Activated CD4-positive, alpha-beta memory T cell treated with anti-CD3 and anti-CD28 coated beads for 36 hours (primary cell): ENCODE measurements at regions not wholly inside any gene's neighbourhood (a gene's known extent, or its start where the extent isn't known, plus 50 kb on each side); places are given as distances from the start of the nearest gene placed in this dataset.

Experiments
- CTCF ChIA-PET: fragments of 350-600 bp; sonication (Branson Sonifier 250); formaldehyde crosslinking; loops from one replicate; lab custom pipeline; 2021; ENCODE audit warnings: antibody characterized with exemption, inconsistent platforms; lab: Charles Lee
- POLR2A ChIA-PET: fragments of 350-600 bp; sonication (Branson Sonifier 250); formaldehyde crosslinking; loops from one replicate; lab custom pipeline; 2021; ENCODE audit warnings: antibody characterized with exemption; lab: Charles Lee
- DNase-seq: peaks from one replicate; pipeline ENCODE4 v3.0.0-alpha.2; 2020
- H3K27ac Mint-ChIP-seq: one replicate; pipeline ENCODE4 v1.8.0; 2021; ENCODE audit warnings: mixed read lengths
- H3K27me3 Mint-ChIP-seq: one replicate; pipeline ENCODE4 v1.8.0; 2021; ENCODE audit warnings: mixed read lengths
- H3K36me3 Mint-ChIP-seq: one replicate; pipeline ENCODE4 v1.8.0; 2021; ENCODE audit warnings: mixed read lengths
- H3K4me1 Mint-ChIP-seq: one replicate; pipeline ENCODE4 v1.8.0; 2021; ENCODE audit warnings: low read depth, mixed read lengths
- H3K4me3 Mint-ChIP-seq: one replicate; pipeline ENCODE4 v1.8.0; 2021; ENCODE audit warnings: mild to moderate bottlenecking, mixed read lengths
- H3K9me3 Mint-ChIP-seq: one replicate; pipeline ENCODE4 v1.8.0; 2021; ENCODE audit warnings: mixed read lengths
- intact Hi-C: fragments of 100-400 bp; cut with micrococcal nuclease; formaldehyde crosslinking; loops from one replicate; pipeline ENCODE4 v1.15.1; 2023

DNA sequence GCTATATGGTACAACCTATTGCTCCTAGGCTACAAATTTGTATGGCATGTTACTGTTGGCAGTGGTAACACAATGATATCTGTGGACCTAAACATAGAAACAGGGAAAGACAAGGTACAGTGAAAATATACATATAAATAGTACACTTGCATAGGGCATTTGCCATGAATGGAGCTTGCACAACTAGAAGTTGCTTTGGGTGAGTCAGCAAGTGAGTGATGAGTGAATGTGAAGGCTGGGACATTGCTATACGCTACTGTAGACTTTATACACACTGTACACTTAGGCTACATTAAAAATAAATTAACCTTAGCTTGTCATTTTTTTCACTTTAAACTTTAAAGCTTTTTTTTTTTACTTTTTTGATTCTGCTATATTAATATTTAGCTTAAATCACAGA lies 500.0 kb upstream of the SETBP1 start:
- H3K9me3 Mint-ChIP-seq: no peaks in the 10 kb centered on the region
- CTCF ChIA-PET: no interaction called here
- no peaks in the 10 kb centered on the region for H3K4me1 Mint-ChIP-seq
- H3K27me3 Mint-ChIP-seq: no peaks in the 10 kb centered on the region
- DNase-seq: no peak
- no peak overlapping the region for H3K27ac Mint-ChIP-seq
- intact Hi-C loops: no loop called here
- POLR2A ChIA-PET: no interaction called here
- H3K4me3 Mint-ChIP-seq: no peak overlapping the region
- no peaks in the 10 kb centered on the region for H3K36me3 Mint-ChIP-seq

GRCh38 chr18:44181951-44182747 lies 498.5 kb upstream of the SETBP1 start:
- Mint-ChIP-seq H3K9me3 (no peaks in the 10 kb centered on the region), H3K27ac (no peak overlapping the region), H3K27me3 (no peaks in the 10 kb centered on the region), H3K4me3 (no peak overlapping the region), H3K36me3 (no peaks in the 10 kb centered on the region), H3K4me1 (no peaks in the 10 kb centered on the region)
- ChIA-PET CTCF (no interaction called here), POLR2A (no interaction called here)
- intact Hi-C loops: no loop called here
- DNase-seq: no peak

DNA sequence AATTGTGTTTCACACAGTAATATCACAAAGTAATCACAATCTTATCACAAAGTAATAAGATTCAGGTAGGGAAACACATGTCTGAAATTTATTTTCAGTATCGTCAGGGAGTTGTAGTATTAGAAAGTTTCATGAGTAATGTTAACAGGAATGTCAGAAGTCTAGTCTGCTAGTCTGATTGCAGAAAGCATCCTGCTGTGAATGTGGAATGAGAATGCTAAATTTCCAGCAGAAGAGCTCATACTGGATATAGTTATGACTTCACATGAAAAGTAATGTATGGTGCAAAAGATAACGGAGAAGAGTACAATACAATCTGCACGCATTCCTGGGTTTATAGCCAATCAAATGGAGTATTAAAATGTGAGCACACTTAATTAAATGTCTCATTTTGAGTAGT lies 494.7 kb upstream of the SETBP1 start:
- no peaks in the 10 kb centered on the region for H3K36me3 Mint-ChIP-seq
- no peak overlapping the region for H3K27ac Mint-ChIP-seq
- intact Hi-C loops: no loop called here
- no peaks in the 10 kb centered on the region for H3K27me3 Mint-ChIP-seq
- POLR2A ChIA-PET: no interaction called here
- no peaks in the 10 kb centered on the region for H3K4me1 Mint-ChIP-seq
- DNase-seq: no peak
- CTCF ChIA-PET: no interaction called here
- peaks cover 2% of the 10 kb centered on the region for H3K9me3 Mint-ChIP-seq
- no peak overlapping the region for H3K4me3 Mint-ChIP-seq

DNA sequence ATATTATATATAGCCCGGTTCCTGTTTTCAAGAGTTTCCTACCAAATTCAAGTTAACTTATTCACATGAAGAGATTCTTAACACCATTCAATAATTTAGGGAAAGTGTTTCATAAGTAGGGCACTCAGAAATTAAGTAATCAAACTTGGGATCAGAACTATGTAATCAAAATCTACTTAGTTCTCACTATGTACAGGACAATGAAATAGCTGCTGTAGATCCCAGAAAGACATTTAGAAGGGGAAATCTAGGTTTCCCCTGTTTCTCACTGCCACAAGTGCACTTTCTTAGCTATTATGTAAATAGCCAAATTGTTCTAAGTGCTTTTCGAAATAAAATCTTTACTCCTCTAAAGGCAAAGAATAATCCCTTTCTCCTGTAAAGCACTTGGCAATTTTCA lies 493.6 kb upstream of the SETBP1 start:
- Mint-ChIP-seq H3K4me3 (no peak overlapping the region), H3K4me1 (no peaks in the 10 kb centered on the region), H3K9me3 (peaks cover 2% of the 10 kb centered on the region), H3K27me3 (no peaks in the 10 kb centered on the region), H3K27ac (no peak overlapping the region), H3K36me3 (no peaks in the 10 kb centered on the region)
- POLR2A ChIA-PET: no interaction called here
- CTCF ChIA-PET: no interaction called here
- DNase-seq: no peak
- intact Hi-C loops: no loop called here

GRCh38 chr18:44195394-44196140 lies 485.1 kb upstream of the SETBP1 start:
- intact Hi-C loops: no loop called here
- Mint-ChIP-seq H3K36me3 (no peaks in the 10 kb centered on the region), H3K27me3 (no peaks in the 10 kb centered on the region), H3K9me3 (peaks cover 5% of the 10 kb centered on the region), H3K4me3 (no peak overlapping the region), H3K27ac (no peak overlapping the region), H3K4me1 (no peaks in the 10 kb centered on the region)
- DNase-seq: no peak
- CTCF ChIA-PET: interaction anchor here (0.6 kb wide), 1 partner anchor 1079 kb away, joined by 3 read pairs; no protein-coding TSS in a partner anchor
- POLR2A ChIA-PET: no interaction called here

GRCh38 chr18:44197832-44198611 lies 482.7 kb upstream of the SETBP1 start:
- ChIA-PET POLR2A (no interaction called here), CTCF (no interaction called here)
- Mint-ChIP-seq H3K36me3 (no peaks in the 10 kb centered on the region), H3K4me1 (no peaks in the 10 kb centered on the region), H3K9me3 (peaks cover 8% of the 10 kb centered on the region), H3K27ac (no peak overlapping the region), H3K27me3 (no peaks in the 10 kb centered on the region), H3K4me3 (no peak overlapping the region)
- no peak for DNase-seq
- intact Hi-C loops: no loop called here

- no peak for DNase-seq
- Mint-ChIP-seq H3K4me3 (no peak overlapping the region), H3K9me3 (peaks cover 8% of the 10 kb centered on the region), H3K27ac (no peak overlapping the region), H3K4me1 (no peaks in the 10 kb centered on the region), H3K36me3 (no peaks in the 10 kb centered on the region), H3K27me3 (no peaks in the 10 kb centered on the region)
- intact Hi-C loops: no loop called here
- ChIA-PET CTCF (no interaction called here), POLR2A (no interaction called here)
These were observed 481.9 kb upstream of the SETBP1 start for GRCh38 chr18:44198612-44199284.

- ChIA-PET POLR2A (no interaction called here), CTCF (no interaction called here)
- peaks cover 7% of the 10 kb centered on the region for H3K9me3 Mint-ChIP-seq
- DNase-seq: no peak
- no peaks in the 10 kb centered on the region for H3K27me3 Mint-ChIP-seq
- H3K4me1 Mint-ChIP-seq: no peaks in the 10 kb centered on the region
- H3K36me3 Mint-ChIP-seq: no peaks in the 10 kb centered on the region
- H3K27ac Mint-ChIP-seq: no peak overlapping the region
- intact Hi-C loops: no loop called here
- H3K4me3 Mint-ChIP-seq: no peak overlapping the region
These were observed 467.4 kb upstream of the SETBP1 start for GRCh38 chr18:44213293-44213692.

- POLR2A ChIA-PET: no interaction called here
These were observed 466.3 kb upstream of the SETBP1 start for GRCh38 chr18:44214396-44214795.

GRCh38 chr18:44216169-44216568 lies 464.5 kb upstream of the SETBP1 start:
- no peaks in the 10 kb centered on the region for H3K27me3 Mint-ChIP-seq
- peaks cover 10% of the 10 kb centered on the region for H3K9me3 Mint-ChIP-seq
- intact Hi-C loops: no loop called here
- no peak overlapping the region for H3K27ac Mint-ChIP-seq
- H3K4me3 Mint-ChIP-seq: no peak overlapping the region
- CTCF ChIA-PET: interaction anchor here (0.8 kb wide), 1 partner anchor 10 kb away, joined by 3 read pairs; no protein-coding TSS in a partner anchor
- no peaks in the 10 kb centered on the region for H3K36me3 Mint-ChIP-seq
- H3K4me1 Mint-ChIP-seq: no peaks in the 10 kb centered on the region
- POLR2A ChIA-PET: no interaction called here
- DNase-seq: no peak

More at GRCh38 chr18:44214396-44214795, 466.3 kb upstream of the SETBP1 start:
- no peaks in the 10 kb centered on the region for H3K36me3 Mint-ChIP-seq
- H3K4me1 Mint-ChIP-seq: no peaks in the 10 kb centered on the region
- peaks cover 7% of the 10 kb centered on the region for H3K9me3 Mint-ChIP-seq
- H3K27me3 Mint-ChIP-seq: no peaks in the 10 kb centered on the region
- no peak overlapping the region for H3K27ac Mint-ChIP-seq
- intact Hi-C loops: no loop called here
- H3K4me3 Mint-ChIP-seq: no peak overlapping the region
- no peak for DNase-seq
- CTCF ChIA-PET: no interaction called here

DNA sequence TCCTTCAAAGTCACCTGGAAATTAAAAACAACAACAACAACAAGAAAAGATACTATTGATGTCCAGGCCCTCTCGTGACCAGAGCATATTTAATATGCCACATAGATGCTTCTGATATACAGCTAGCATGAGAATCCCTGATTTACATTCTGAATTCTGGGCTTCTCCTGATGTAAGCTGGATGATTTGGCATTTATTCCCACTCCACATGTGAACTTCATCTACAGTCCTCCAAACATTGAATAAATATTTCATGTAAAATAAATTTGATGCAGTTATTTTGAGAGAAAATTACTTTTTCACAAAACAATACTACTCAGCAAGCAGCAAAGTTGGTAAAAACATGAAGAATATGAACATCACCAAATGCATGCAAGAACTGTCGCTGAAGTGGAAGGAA lies 453.2 kb upstream of the SETBP1 start:
- Mint-ChIP-seq H3K27me3 (no peaks in the 10 kb centered on the region), H3K4me3 (no peak overlapping the region), H3K4me1 (no peaks in the 10 kb centered on the region), H3K9me3 (peaks cover 6% of the 10 kb centered on the region), H3K27ac (no peak overlapping the region), H3K36me3 (no peaks in the 10 kb centered on the region)
- ChIA-PET POLR2A (no interaction called here), CTCF (no interaction called here)
- DNase-seq: no peak
- intact Hi-C loops: no loop called here

DNA sequence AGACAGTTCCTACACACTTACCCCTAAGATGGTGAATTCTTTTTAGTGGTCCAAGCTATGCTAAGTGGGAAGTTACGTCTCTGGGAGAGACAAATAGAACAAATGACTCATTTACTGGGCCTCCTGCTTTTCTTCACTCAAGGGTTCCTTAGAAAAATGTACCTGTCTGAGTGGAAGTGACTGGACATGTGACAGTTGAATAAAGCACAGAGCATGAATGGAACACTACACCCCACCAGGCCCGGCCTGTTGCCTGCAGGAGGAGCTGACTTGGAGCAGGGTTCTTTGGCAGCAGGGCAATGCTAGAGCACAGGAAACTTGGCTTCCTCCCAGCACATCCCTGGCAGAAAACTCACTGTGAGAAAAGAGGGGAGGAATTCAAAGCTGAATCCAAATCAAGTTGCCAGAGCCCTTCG lies 451.0 kb upstream of the SETBP1 start:
- no peaks in the 10 kb centered on the region for H3K4me1 Mint-ChIP-seq
- POLR2A ChIA-PET: no interaction called here

More for the DNA sequence above, 451.0 kb upstream of the SETBP1 start:
- peaks cover 6% of the 10 kb centered on the region for H3K9me3 Mint-ChIP-seq
- no peak overlapping the region for H3K4me3 Mint-ChIP-seq
- H3K27me3 Mint-ChIP-seq: no peaks in the 10 kb centered on the region
- CTCF ChIA-PET: no interaction called here
- no peaks in the 10 kb centered on the region for H3K36me3 Mint-ChIP-seq
- no peak for DNase-seq
- intact Hi-C loops: no loop called here
- H3K27ac Mint-ChIP-seq: no peak overlapping the region
